Endothelial cell of umbilical vein (primary cell): ENCODE measurements at regions not wholly inside any gene's neighbourhood (a gene's known extent, or its start where the extent isn't known, plus 50 kb on each side); places are given as distances from the start of the nearest gene placed in this dataset.

Experiments
- BruUV-seq: library from RNA; stranded (reverse); fragments of 400-500 nt; replicated peaks from 2 replicates; lab custom pipeline; 2021; lab: Mats Ljungman, UMichigan
- CTCF ChIA-PET: fragments of 300-600, 350-600 bp; sonication (Branson Sonifier 250); formaldehyde crosslinking; loops from one replicate; lab custom pipeline; 2021; ENCODE audit warnings: antibody characterized with exemption, inconsistent platforms; lab: Charles Lee
- POLR2A ChIA-PET: fragments of 300-600, 350-600 bp; sonication (Branson Sonifier 250); formaldehyde crosslinking; loops from one replicate; lab custom pipeline; 2021; ENCODE audit warnings: antibody characterized with exemption, inconsistent platforms; lab: Charles Lee
- DNase-seq: peaks from one replicate; pipeline ENCODE4 v3.0.0-alpha.2; 2011; ENCODE audit warnings: low read depth, low spot score
- FAIRE-seq: peaks from 2 replicates; lab custom pipeline; 2011; peaks lifted over from hg19 to GRCh38; lab: Jason Lieb, UNC
- H2AFZ ChIP-seq: 2 replicates; pipeline ENCODE4 v1.6.0; 2012; ENCODE audit warnings: low read depth, low read length, control low read depth, inconsistent platforms
- H3K27ac ChIP-seq: 2 replicates; pipeline ENCODE4 v1.5.1; 2011; ENCODE audit warnings: low read depth, mild to moderate bottlenecking, control low read depth, low read length, moderate library complexity; ENCODE audit not compliant: insufficient read depth
- H3K27me3 ChIP-seq, 2 experiments: 2 replicates each; pipeline versions ENCODE4 v1.6.0 to v1.6.1; 2011; ENCODE audit warnings: low read length in 2 of 2, mixed read lengths in 1 of 2; ENCODE audit not compliant: control insufficient read depth in 2 of 2, insufficient read depth in 2 of 2
- H3K36me3 ChIP-seq, 2 experiments: 2 replicates in 1 of 2; 3 replicates in 1 of 2; pipeline ENCODE4 v1.5.1; 2011; ENCODE audit warnings: low read length in 2 of 2, mild to moderate bottlenecking in 1 of 2, moderate library complexity in 1 of 2; ENCODE audit not compliant: control insufficient read depth in 2 of 2, insufficient read depth in 2 of 2; ENCODE audit errors: extremely low read depth in 1 of 2
- H3K4me1 ChIP-seq: 3 replicates; pipeline ENCODE4 v1.5.1; 2011; ENCODE audit warnings: mild to moderate bottlenecking, low read length; ENCODE audit not compliant: control insufficient read depth, insufficient read depth; ENCODE audit errors: extremely low read depth
- H3K4me2 ChIP-seq: 2 replicates; pipeline ENCODE4 v1.6.1; 2011; ENCODE audit warnings: low read length, control low read depth, mixed read lengths; ENCODE audit not compliant: insufficient read depth
- H3K4me3 ChIP-seq, 3 experiments: fragments of 200-600 bp in 1 of 3; sonication (generic), shearing (Covaris generic) in 1 of 3; replicated peaks in 1 of 3; 2 replicates each; pipeline ENCODE4 v1.5.1; 2011 to 2016; ENCODE audit warnings: control low read depth in 3 of 3, low read length in 3 of 3, mild to moderate bottlenecking in 2 of 3, inconsistent platforms in 1 of 3, low read depth in 1 of 3, moderate library complexity in 1 of 3; ENCODE audit not compliant: insufficient read depth in 1 of 3
- H3K79me2 ChIP-seq: 2 replicates; pipeline ENCODE4 v1.6.0; 2012; ENCODE audit warnings: low read length, inconsistent platforms; ENCODE audit not compliant: control insufficient read depth, insufficient read depth
- H3K9ac ChIP-seq: replicated peaks from 2 replicates; pipeline ENCODE3; 2011; ENCODE audit warnings: low read length, control low read depth; ENCODE audit not compliant: insufficient read depth; ENCODE audit errors: extremely low read depth
- H3K9me1 ChIP-seq: replicated peaks from 3 replicates; pipeline ENCODE4 v1.6.0; 2011; ENCODE audit warnings: mild to moderate bottlenecking, low read length; ENCODE audit not compliant: control insufficient read depth, insufficient read depth; ENCODE audit errors: extremely low read depth
- H3K9me3 ChIP-seq: replicated peaks from 2 replicates; pipeline ENCODE4 v1.5.1; 2012; ENCODE audit warnings: low read length, inconsistent platforms; ENCODE audit not compliant: control insufficient read depth, insufficient read depth
- H4K20me1 ChIP-seq: replicated peaks from 2 replicates; pipeline ENCODE3; 2011; ENCODE audit warnings: mild to moderate bottlenecking, low read length; ENCODE audit not compliant: control insufficient read depth, insufficient read depth; ENCODE audit errors: extremely low read depth
- EZH2 ChIP-seq: IDR thresholded peaks from 2 replicates; pipeline ENCODE4 v1.6.1; 2012; ENCODE audit warnings: borderline replicate concordance, low read depth, mild to moderate bottlenecking, moderate library complexity, low read length, inconsistent platforms; ENCODE audit not compliant: severe bottlenecking
- FOS ChIP-seq: IDR thresholded peaks from 2 replicates; pipeline ENCODE4 v1.6.1; 2011; ENCODE audit warnings: mild to moderate bottlenecking, low read length, moderate library complexity, borderline replicate concordance; ENCODE audit not compliant: insufficient read depth
- GATA2 ChIP-seq: IDR thresholded peaks from 2 replicates; pipeline ENCODE4 v1.7.0; 2011; ENCODE audit warnings: low read depth, mild to moderate bottlenecking, moderate library complexity, mixed read lengths, low read length; ENCODE audit not compliant: insufficient read length, insufficient read depth
- JUN ChIP-seq: IDR thresholded peaks from 2 replicates; pipeline ENCODE4 v1.6.1; 2011; ENCODE audit warnings: borderline replicate concordance, low read depth; ENCODE audit not compliant: insufficient read length, insufficient read depth
- MYC ChIP-seq: IDR thresholded peaks from one replicate; pipeline ENCODE4 v1.6.1; 2011; ENCODE audit warnings: mild to moderate bottlenecking, low read depth, low read length
- POLR2A ChIP-seq: IDR thresholded peaks from 2 replicates; pipeline ENCODE4 v1.6.1; 2012; ENCODE audit warnings: low read depth, mild to moderate bottlenecking, control low read depth, low read length
- POLR2AphosphoS5 ChIP-seq: IDR thresholded peaks from 2 replicates; pipeline ENCODE4 v1.6.1; 2012; ENCODE audit warnings: low read depth, mild to moderate bottlenecking, control low read depth, low read length, moderate library complexity; ENCODE audit not compliant: insufficient read depth
- dilution Hi-C: fragments of 300-500 bp; cut with MboI; formaldehyde crosslinking; loops from one replicate; pipeline ENCODE4 v1.15.0; 2019; ENCODE audit warnings: low sequenced_read_pairs; ENCODE audit not compliant: extremely low pct_ligation_motif_present
- intact Hi-C: fragments of 100-400 bp; cut with micrococcal nuclease; formaldehyde crosslinking; loops from one replicate; pipeline ENCODE4 v1.10.0; 2022
- TF ChIP-seq, protein P1 (sequence below): IDR thresholded peaks from 2 replicates; pipeline ENCODE4 v1.6.1; 2011; ENCODE audit not compliant: insufficient read depth, insufficient read length
- TF ChIP-seq, protein P2 (sequence below), 2 donors: IDR thresholded peaks; 1 replicate in 1 of 2; 2 replicates in 1 of 2; pipeline ENCODE4 v1.5.1; 2011; ENCODE audit warnings: low read length in 2 of 2, mild to moderate bottlenecking in 2 of 2, moderate library complexity in 2 of 2, control low read depth in 1 of 2, inconsistent platforms in 1 of 2, low read depth in 1 of 2; ENCODE audit not compliant: insufficient read depth in 1 of 2; ENCODE audit errors: extremely low read depth in 1 of 2

DNA sequence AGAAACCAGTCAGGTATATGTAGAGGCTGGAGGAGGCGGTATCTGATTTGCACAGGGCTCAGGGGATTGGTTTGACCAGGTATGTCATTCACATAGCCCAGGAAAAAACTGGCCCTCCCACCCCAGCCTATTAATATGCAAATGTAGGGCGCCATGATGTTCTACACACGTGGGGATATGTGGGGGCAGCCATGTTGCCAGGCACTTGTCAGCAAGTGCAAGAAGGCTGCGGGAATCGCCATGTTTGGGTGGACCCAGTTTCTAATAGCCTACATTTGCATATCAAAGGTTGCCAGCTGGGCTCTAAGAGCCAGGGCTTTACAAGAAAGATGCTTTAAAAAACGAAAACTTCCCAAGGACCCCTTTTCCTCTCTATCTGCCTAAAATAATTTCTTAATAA lies 335.1 kb downstream of the SMARCA1 start:
- H3K4me1 ChIP-seq = no peaks in the 10 kb centered on the region
- TF ChIP-seq POLR2AphosphoS5 (no peak), GATA2 (no peak), JUN (no peak), FOS (no peak), MYC (no peak), EZH2 (no peak), POLR2A (no peak)
- TF ChIP-seq, protein P1, sequence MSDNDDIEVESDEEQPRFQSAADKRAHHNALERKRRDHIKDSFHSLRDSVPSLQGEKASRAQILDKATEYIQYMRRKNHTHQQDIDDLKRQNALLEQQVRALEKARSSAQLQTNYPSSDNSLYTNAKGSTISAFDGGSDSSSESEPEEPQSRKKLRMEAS = no peak
- TF ChIP-seq, protein P2, sequence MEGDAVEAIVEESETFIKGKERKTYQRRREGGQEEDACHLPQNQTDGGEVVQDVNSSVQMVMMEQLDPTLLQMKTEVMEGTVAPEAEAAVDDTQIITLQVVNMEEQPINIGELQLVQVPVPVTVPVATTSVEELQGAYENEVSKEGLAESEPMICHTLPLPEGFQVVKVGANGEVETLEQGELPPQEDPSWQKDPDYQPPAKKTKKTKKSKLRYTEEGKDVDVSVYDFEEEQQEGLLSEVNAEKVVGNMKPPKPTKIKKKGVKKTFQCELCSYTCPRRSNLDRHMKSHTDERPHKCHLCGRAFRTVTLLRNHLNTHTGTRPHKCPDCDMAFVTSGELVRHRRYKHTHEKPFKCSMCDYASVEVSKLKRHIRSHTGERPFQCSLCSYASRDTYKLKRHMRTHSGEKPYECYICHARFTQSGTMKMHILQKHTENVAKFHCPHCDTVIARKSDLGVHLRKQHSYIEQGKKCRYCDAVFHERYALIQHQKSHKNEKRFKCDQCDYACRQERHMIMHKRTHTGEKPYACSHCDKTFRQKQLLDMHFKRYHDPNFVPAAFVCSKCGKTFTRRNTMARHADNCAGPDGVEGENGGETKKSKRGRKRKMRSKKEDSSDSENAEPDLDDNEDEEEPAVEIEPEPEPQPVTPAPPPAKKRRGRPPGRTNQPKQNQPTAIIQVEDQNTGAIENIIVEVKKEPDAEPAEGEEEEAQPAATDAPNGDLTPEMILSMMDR (IDR thresholded peaks at IDR 0.05; ENCODE audit: extremely low read depth in 1 of 2, insufficient read depth in 1 of 2, low read depth in 1 of 2, low read length in 2 of 2) = no peak
- no peaks in the 10 kb centered on the region for H3K9me3 ChIP-seq
- no peaks in the 10 kb centered on the region for H3K9me1 ChIP-seq
- FAIRE-seq = no peak
- POLR2A ChIA-PET = no interaction called here
- CTCF ChIA-PET = no interaction called here
- no peaks in the 10 kb centered on the region for H3K36me3 ChIP-seq
- no peak overlapping the region for H3K4me2 ChIP-seq
- no peak overlapping the region for H3K4me3 ChIP-seq
- dilution Hi-C loops (no loop called here), intact Hi-C loops (no loop called here)
- no peak overlapping the region for H3K9ac ChIP-seq
- BruUV-seq = no TSS peak
- H3K27me3 ChIP-seq = no peaks in the 10 kb centered on the region
- no peak overlapping the region for H2AFZ ChIP-seq
- H4K20me1 ChIP-seq = no peaks in the 10 kb centered on the region
- no peak for DNase-seq
- H3K79me2 ChIP-seq = no peaks in the 10 kb centered on the region
- no peak overlapping the region for H3K27ac ChIP-seq
